K562 (cell line): ENCODE measurements at regions not wholly inside any gene's neighbourhood (a gene's known extent, or its start where the extent isn't known, plus 50 kb on each side); places are given as distances from the start of the nearest gene placed in this dataset.

ENCODE experiments used
- ASH1L ChIP-seq: fragments of 450-650 bp; IDR thresholded peaks from 2 replicates; pipeline ENCODE4 v1.6.1; 2018; ENCODE audit warnings: borderline replicate concordance, mild to moderate bottlenecking, low read depth; ENCODE audit not compliant: partially characterized antibody
- KDM4B ChIP-seq, 2 experiments: fragments of 450-650 bp in 1 of 2; sonication (generic) in 1 of 2; IDR thresholded peaks; 2 replicates each; pipeline ENCODE4 v1.6.1; 2016 to 2017; ENCODE audit warnings: borderline replicate concordance in 2 of 2, antibody characterized with exemption in 1 of 2, low read depth in 1 of 2, mild to moderate bottlenecking in 1 of 2
- RBM39 ChIP-seq: fragments of 200-400 bp; formaldehyde crosslinking; optimal IDR thresholded peaks from 2 replicates; pipeline ENCODE3; 2018; ENCODE audit warnings: low read depth, low read length
- TFAM ChIP-seq: fragments of 250-450 bp; sonication (Bioruptor Pico); conservative IDR thresholded peaks from 2 replicates; pipeline ENCODE4 v1.5.0; 2021; ENCODE audit warnings: mild to moderate bottlenecking, moderate library complexity
- THRAP3 ChIP-seq: fragments of 450-650 bp; IDR thresholded peaks from 2 replicates; pipeline ENCODE4 v1.6.1; 2016; ENCODE audit warnings: mild to moderate bottlenecking, inconsistent platforms, borderline replicate concordance
- ZNF263 ChIP-seq: sonication (generic); formaldehyde crosslinking; IDR thresholded peaks from 2 replicates; pipeline ENCODE4 v1.8.0; 2022; ENCODE audit warnings: mild to moderate bottlenecking, missing genetic modification reagents, borderline replicate concordance
- TF ChIP-seq, protein P1 (sequence below): fragments of 250-450 bp; sonication (Bioruptor Pico); IDR thresholded peaks from 2 replicates; pipeline ENCODE4 v1.4.0; 2020; ENCODE audit warnings: mild to moderate bottlenecking, moderate library complexity
- TF ChIP-seq, protein P2 (sequence below), 2 experiments: fragments of 200-800 bp in 1 of 2; sonication (Bioruptor generic) in 1 of 2; sonication (generic) in 1 of 2; formaldehyde crosslinking in 1 of 2; IDR thresholded peaks in 1 of 2; conservative IDR thresholded peaks in 1 of 2; 2 replicates each; pipeline versions ENCODE4 v1.5.0 to v1.6.1; 2016 to 2020; ENCODE audit warnings: missing compliant biosample characterization in 1 of 2, missing genetic modification characterization in 1 of 2, missing genetic modification reagents in 1 of 2

DNA sequence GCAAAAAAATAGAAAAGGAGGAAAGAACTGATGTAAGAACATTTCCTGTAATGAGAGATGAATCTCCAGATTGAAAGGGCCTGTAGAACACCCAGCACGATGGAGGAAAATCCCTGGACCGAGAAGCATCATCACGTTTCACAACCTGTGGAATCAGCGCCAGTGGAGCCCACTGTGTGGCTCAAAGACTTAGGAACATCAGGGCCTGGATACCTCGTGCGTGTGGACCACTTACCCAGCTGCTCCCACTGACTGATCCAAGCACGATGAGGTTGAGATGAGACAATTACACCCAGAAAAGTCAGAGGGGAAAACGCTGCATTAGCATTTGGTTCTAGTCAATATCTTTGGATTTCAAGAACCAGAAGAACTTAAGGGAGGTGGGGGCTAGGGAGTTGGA lies 224.6 kb downstream of the SYK start (continued):
- TF ChIP-seq, protein P1, sequence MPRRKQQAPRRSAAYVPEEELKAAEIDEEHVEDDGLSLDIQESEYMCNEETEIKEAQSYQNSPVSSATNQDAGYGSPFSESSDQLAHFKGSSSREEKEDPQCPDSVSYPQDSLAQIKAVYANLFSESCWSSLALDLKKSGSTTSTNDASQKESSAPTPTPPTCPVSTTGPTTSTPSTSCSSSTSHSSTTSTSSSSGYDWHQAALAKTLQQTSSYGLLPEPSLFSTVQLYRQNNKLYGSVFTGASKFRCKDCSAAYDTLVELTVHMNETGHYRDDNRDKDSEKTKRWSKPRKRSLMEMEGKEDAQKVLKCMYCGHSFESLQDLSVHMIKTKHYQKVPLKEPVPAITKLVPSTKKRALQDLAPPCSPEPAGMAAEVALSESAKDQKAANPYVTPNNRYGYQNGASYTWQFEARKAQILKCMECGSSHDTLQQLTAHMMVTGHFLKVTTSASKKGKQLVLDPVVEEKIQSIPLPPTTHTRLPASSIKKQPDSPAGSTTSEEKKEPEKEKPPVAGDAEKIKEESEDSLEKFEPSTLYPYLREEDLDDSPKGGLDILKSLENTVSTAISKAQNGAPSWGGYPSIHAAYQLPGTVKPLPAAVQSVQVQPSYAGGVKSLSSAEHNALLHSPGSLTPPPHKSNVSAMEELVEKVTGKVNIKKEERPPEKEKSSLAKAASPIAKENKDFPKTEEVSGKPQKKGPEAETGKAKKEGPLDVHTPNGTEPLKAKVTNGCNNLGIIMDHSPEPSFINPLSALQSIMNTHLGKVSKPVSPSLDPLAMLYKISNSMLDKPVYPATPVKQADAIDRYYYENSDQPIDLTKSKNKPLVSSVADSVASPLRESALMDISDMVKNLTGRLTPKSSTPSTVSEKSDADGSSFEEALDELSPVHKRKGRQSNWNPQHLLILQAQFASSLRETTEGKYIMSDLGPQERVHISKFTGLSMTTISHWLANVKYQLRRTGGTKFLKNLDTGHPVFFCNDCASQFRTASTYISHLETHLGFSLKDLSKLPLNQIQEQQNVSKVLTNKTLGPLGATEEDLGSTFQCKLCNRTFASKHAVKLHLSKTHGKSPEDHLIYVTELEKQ (CRISPR knock-in tag) = no peak
- TF ChIP-seq RBM39 (no peak), KDM4B (IDR thresholded peaks at IDR 0.05; ENCODE audit: borderline replicate concordance in 2 of 2, low read depth in 1 of 2) (no peak), TFAM (CRISPR knock-in tag) (no peak), ZNF263 (CRISPR knock-in tag) (no peak), THRAP3 (no peak), ASH1L (no peak)
- TF ChIP-seq, protein P2, sequence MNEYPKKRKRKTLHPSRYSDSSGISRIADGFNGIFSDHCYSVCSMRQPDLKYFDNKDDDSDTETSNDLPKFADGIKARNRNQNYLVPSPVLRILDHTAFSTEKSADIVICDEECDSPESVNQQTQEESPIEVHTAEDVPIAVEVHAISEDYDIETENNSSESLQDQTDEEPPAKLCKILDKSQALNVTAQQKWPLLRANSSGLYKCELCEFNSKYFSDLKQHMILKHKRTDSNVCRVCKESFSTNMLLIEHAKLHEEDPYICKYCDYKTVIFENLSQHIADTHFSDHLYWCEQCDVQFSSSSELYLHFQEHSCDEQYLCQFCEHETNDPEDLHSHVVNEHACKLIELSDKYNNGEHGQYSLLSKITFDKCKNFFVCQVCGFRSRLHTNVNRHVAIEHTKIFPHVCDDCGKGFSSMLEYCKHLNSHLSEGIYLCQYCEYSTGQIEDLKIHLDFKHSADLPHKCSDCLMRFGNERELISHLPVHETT (CRISPR knock-in tag; conservative IDR thresholded peaks at IDR 0.05 in 1 of 2, IDR thresholded peaks at IDR 0.05 in 1 of 2) = no peak
- TF ChIP-seq, all 486 proteins: peak for 0
